CD4-positive, alpha-beta T cell treated with Interleukin-4 for 4 hours (primary cell): ENCODE measurements at regions not wholly inside any gene's neighbourhood (a gene's known extent, or its start where the extent isn't known, plus 50 kb on each side); places are given as distances from the start of the nearest gene placed in this dataset.

Experiments
- DNase-seq: peaks from one replicate; pipeline ENCODE4 v3.0.0-alpha.2; 2020

DNA sequence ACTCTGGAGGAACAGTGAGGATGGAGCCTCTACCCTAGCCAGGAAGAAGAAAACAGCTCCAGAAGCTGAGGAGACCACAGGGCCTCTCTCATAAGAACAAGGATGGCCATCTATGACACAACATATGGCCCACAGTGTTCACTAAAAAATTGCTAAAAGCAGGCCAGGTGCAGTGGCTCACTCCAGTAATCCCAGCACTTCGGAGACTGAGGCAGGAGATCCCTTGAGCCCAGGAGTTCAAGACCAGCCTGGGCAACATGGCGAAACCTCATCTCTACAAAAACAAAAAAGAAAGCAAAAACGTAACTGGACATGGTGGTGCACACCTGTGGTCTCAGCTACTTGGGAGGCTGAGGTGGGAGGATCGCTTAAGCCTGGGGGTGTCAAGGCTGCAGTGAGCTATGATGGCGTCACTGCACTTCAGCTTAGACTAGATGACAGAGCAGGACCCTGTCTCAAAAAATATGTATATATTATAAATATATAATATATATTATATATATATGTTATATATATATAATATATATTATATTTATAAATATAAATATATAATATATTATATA, 103.1 kb downstream of the TOMM20 start:
- no peak for DNase-seq

- no peak for DNase-seq
Measured at GRCh38 chr1:235024711-235025421, 103.8 kb downstream of the TOMM20 start.

DNA sequence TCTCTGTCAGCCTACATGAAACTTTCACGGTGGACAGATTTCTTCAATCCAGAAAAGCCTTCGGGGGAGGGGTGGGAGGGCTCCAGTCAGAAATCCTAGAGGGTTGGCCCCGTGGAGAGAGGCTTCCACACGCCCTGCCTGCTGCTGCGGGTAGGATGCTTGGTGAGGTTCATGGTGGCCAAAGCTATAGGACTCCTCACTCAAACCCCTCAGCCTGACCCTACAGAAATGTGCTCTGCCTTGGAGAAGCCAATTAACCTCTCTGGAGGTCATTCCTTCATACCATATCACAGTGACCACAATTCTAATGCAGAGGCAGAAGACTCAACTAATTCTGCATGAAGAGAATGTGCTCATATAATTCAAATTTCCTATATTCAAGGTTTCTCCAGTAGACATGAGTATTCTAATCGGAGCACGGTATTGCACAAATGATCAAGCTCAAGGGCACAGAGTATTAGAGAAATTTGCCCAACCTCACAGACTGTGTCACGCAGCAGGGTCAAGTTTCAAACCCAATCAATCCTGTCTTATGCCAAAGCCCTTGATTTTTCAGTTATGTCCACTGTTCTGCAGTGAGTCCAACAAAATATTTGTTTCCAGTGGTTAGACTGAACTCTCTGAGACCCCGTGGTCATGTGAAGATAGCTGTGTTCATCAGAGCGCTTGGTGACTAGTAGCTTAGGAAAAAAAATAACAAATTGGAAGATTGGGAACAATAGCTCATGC, 104.8 kb downstream of the TOMM20 start:
- DNase-seq, result no peak

DNA sequence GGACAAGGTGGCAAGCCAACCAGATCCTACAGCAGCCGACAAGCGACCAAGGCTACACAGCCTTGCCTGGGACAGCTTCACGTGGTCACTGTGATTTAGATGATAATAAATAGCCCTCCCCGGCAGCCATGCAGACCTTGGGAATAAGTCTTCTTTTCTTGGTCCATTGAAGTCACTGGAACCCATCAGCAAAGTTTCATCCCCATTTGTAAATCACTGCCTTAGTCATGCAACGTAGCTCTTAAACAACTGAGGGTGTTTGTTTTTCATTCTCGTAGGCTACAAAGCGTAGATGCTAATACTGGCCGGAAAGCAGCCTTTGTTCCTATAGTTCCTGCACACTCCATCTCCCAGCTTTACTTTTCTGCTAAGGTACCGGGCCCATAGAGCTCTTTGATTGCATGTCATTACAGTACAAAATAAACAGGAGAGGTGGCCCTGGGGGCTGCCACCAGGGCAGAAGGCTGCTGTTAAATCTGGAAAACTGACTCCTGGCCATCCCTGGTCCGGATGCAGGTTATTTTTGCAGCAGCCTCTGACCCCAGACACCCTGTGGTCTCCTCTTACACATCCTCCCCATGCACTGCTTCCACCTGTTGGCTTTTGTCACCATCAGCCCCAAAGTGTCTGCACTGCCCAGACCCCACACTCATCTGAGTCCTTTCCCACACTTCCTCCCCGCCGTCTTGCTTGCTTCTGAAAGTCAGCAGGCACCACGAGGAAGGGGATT, 105.5 kb downstream of the TOMM20 start:
- DNase-seq, result no peak

DNA sequence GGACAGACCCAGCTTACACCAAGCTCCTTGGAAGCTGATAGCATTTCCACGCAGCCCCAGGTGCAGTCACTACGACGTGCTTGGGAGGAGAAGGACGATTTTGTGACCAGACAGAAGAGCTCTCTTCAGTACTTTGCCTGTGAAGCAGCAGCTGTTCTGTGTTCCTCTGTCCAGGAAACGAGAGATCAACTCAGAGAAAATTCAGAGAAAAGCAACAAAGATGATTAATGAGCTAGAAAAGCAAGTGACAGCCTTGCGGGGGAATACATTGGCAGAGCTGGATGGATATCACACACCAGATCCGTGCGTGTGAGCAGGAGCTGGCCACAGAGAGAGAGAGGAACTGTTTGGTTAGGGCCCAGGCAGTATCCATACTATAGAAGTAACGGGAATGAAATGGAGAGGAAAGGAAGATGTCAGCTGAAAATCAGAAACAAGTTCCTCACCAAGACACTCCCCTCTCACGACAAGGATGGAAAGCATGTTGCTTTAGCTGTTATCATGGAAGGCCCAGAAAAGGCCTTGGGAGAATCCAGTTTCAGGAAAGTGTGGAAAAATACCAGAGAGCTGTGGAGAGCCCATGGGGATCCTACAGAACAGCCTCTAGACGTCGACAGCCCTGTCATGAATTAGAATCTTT, 106.2 kb downstream of the TOMM20 start:
- DNase-seq, result no peak

DNA sequence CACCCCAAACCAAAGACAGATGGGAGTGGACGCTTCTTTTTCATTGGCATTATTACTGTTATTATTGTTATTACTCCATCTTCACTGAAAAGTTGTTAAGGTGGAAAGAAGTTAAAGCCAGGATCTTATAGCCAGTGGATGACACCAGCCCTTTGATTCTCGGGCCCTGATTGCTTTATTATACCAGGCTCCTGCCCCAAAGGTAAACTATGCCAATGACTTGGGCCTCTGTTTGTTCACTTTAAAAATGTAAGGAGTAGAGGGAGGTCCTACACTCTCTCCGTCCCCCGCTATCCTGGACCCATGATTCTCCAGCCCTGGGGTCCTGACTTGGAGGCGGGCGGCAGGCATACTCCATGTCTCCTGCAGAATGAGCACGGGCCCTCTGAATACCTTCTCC, 106.8 kb downstream of the TOMM20 start:
- no peak for DNase-seq

GRCh38 chr1:235021321-235021720, 107.3 kb downstream of the TOMM20 start:
- DNase-seq, result no peak

DNA sequence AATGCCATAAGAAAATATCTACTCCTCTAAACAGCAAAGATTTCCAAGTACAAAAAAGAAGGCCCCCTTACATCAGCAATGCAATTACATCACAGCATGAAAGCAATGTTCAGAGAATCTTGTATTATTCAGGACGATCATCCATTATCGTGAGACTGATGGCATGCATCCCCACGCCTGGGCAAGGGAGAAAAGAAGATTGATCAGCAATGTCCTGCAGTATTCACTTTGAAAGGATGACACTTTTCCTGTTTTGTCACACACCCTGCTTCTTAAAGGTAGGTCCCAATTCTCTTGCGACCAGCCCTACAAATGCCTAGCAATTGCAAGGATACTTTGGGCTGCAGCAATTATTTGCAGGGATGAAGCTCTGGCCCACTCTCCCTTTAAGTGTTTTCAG, 108.7 kb downstream of the TOMM20 start:
- DNase-seq, result no peak

- no peak for DNase-seq
Measured at GRCh38 chr1:235019471-235019870, 109.2 kb downstream of the TOMM20 start.

DNA sequence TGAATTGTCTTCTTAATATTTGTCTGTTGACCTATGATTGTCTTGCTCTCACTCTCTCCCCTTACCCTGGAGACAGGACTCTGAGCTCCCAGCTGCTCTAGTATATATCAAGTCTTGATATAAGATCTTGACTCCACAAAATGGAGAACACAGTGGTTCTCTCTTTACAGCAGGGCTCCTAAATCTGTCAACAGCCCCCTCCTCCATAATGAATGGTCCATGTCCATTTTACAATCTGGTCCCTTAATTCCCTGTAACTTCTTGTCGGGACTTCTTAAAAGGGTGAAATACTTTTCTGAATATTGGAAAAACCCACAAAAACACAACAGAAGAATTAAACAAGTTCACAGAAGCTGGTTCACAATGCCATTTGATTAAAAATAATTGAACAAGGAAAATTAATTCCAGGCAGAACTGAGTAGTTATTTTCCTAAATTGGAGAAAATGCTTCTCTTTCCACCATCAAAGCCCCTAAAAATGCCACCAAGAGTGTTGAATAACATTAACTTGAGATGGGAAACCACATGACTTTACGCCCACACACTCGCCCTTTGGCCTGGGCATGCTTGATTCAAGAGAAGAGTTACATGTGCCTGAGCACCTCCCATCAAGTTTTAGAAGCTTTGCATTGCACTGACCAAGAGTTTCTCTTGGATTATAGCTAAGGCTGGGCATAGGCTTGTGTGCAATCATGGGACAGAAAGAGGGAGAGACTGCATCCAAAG, 109.8 kb downstream of the TOMM20 start:
- DNase-seq, result no peak

GRCh38 chr1:235018161-235018560, 110.5 kb downstream of the TOMM20 start:
- DNase-seq, result no peak

DNA sequence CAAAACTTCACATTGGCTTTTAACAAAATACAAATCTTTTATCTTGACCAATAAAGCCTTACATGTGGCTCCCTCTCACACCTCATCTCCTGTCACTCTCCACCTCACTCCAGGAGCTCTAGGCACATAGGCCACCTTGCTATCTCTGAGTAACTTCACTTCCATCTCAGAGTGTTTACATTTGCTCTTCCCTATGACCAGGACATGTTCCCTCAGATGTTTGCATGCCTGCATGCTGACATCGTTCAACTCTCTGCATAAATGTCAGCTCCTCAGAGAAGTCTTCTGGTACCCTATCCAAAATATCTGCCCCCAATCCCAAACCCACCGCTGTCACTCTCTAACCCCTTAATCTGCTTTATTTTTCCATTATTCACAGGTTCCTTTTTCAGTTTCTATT, 110.9 kb downstream of the TOMM20 start:
- no peak for DNase-seq

GRCh38 chr1:235017191-235017590, 111.4 kb downstream of the TOMM20 start:
- DNase-seq, result no peak

- DNase-seq, result peak; percentile 19
Measured at GRCh38 chr1:235015291-235015985, 113.2 kb downstream of the TOMM20 start.

- DNase-seq, result no peak
Measured at GRCh38 chr1:235014756-235015155, 113.9 kb downstream of the TOMM20 start.

DNA sequence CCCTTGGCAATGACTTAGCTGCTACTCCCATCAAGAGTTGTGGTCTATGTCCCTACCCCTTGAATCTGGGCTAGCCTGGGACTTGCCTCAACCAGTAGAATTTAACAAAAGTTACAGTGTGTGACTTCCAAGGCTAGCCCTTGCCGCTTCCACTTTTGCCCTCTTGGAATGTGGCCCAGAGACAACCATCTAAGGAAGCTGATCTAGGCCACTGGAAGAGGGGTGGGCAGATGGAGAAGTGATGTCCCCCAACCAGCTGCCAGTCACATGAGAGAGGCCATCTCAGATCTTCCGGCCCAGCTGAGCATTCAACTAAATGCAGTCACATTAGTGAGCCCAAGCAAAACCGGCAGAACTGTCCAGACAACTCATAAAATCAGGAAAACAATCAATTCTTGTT, 115.1 kb downstream of the TOMM20 start:
- no peak for DNase-seq

- DNase-seq, result no peak
Measured at GRCh38 chr1:235012436-235013210, 116.0 kb downstream of the TOMM20 start.

- DNase-seq, result peak; percentile 99
Measured at GRCh38 chr1:235011599-235012435, 116.8 kb downstream of the TOMM20 start.

GRCh38 chr1:235011064-235011598, 117.5 kb downstream of the TOMM20 start:
- peak; percentile 32 for DNase-seq
